Effector memory CD8-positive, alpha-beta T cell (primary cell): ENCODE measurements at regions not wholly inside any gene's neighbourhood (a gene's known extent, or its start where the extent isn't known, plus 50 kb on each side); places are given as distances from the start of the nearest gene placed in this dataset.

Experiments used
- ATAC-seq: fragments of 150-1000 bp; cut with Tn5 transposase; replicated peaks from 2 replicates; pipeline ENCODE4 v1.10.0; 2021; ENCODE audit warnings: mild to moderate bottlenecking, moderate library complexity
- DNase-seq, 3 experiments: peaks; one replicate each; pipeline ENCODE4 v3.0.0; 2021
- H3K27ac Mint-ChIP-seq, 2 donors: one replicate each; pipeline ENCODE4 v1.8.0; 2022; ENCODE audit warnings: mild to moderate bottlenecking in 2 of 2, mixed read lengths in 2 of 2, moderate library complexity in 2 of 2
- H3K27me3 Mint-ChIP-seq, 2 donors: one replicate each; pipeline ENCODE4 v1.8.0; 2022; ENCODE audit warnings: mixed read lengths in 2 of 2
- H3K36me3 Mint-ChIP-seq: one replicate; pipeline ENCODE4 v1.8.0; 2022; ENCODE audit warnings: mild to moderate bottlenecking, moderate library complexity, mixed read lengths; ENCODE audit not compliant: insufficient read depth
- H3K4me1 Mint-ChIP-seq, 2 donors: one replicate each; pipeline ENCODE4 v1.8.0; 2022; ENCODE audit warnings: low read depth in 2 of 2, mixed read lengths in 2 of 2
- H3K4me3 Mint-ChIP-seq, 2 donors: one replicate each; pipeline ENCODE4 v1.8.0; 2022; ENCODE audit warnings: mild to moderate bottlenecking in 2 of 2, mixed read lengths in 2 of 2, moderate library complexity in 2 of 2
- H3K9me3 Mint-ChIP-seq, 2 donors: one replicate each; pipeline ENCODE4 v1.8.0; 2022; ENCODE audit warnings: mixed read lengths in 2 of 2

DNA sequence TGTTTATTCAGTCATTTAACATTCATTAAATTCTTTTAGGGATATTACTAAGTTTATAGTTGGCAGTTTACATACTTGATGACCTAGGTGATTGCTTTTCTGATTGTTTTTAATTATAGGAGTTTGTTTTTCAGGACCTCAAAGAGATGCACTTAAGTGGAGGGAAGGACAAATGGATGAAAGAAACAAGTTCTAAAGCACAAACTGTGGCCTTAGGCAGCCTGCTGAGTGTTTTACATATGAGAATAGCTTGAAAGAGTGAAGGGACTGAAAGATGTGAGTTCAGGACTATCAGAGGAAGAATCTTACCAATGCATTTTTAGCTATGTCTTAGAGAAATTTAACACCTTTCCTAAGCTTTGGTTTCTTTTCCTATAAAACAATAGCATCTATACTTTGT lies 402.6 kb downstream of the KLF12 start:
- Mint-ChIP-seq H3K27ac (peak overlapping the region in 1 of 2 donors; percentile 78), H3K4me3 (no peak overlapping the region), H3K9me3 (no peaks in the 10 kb centered on the region), H3K27me3 (no peaks in the 10 kb centered on the region), H3K36me3 (peaks cover 18% of the 10 kb centered on the region), H3K4me1 (peaks cover 18 to 30% of the 10 kb centered on the region in 2 donors)
- ATAC-seq, result no peak
- DNase-seq, result no peak

DNA sequence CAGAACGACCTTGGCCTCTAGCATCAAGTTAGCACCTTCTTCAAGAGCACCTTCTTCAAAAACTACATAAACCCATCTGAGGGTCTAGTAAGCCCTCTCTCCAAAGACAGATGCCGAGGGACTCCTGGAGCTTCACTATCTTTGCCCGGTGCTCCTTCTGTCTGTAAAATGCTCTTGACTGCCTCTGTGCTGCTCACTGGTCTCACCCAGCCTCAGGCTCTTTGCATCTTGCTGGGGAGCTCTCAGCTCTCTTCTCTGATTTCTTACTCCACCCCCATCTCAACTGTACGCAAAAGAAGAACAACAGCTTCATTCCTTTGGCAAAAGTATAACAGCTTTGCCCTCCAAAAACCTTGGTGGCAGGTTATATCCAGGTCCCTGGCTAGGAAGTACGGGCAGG lies 404.2 kb downstream of the KLF12 start:
- DNase-seq (no peak), ATAC-seq (no peak)
- peak overlapping the region; percentile 7 to 52 for H3K27ac Mint-ChIP-seq
- H3K4me3 Mint-ChIP-seq, result no peak overlapping the region
- H3K27me3 Mint-ChIP-seq, result no peaks in the 10 kb centered on the region
- no peaks in the 10 kb centered on the region for H3K9me3 Mint-ChIP-seq
- H3K4me1 Mint-ChIP-seq, result peaks cover 11 to 21% of the 10 kb centered on the region in 2 donors
- H3K36me3 Mint-ChIP-seq, result peaks cover 14% of the 10 kb centered on the region

DNA sequence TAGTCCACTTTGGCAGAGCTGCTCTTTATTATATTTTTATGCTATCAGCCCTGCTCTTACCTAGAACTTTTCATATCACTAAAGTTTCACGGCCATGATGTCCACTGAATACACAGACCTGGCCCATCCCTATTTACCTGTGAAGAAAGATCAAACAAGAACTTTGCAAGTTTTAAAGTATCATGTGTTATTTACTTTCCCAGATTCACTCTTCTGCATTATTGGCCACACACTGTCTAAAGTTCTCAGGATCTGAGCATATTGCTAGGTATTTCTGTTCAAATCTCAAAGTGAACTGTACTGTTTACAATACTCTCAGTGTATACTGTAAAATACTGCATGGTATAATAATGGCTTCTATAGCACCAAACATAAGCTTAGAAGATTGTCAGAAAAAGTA lies 405.2 kb downstream of the KLF12 start:
- Mint-ChIP-seq H3K27ac (peak overlapping the region; percentile 2 to 12), H3K4me1 (peaks cover 11 to 22% of the 10 kb centered on the region in 2 donors)
- ATAC-seq, result no peak

DNA sequence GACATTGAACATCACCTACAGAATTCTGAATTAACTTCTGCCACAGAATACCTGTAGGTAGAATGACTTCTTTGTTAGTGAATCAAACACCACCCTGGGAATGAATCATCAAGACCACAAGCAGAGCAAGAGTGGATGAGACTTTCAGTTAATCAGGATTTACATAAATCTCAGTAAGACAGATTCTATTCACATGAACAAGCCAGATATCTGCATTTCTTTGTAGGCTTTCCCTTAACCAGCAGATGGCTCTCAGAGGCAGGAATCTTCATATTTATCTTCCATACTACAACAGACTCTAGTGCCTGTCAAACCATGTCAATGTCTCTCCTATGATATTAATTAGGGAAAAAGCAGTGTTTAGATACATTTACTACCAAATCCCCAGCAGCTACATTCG lies 412.1 kb downstream of the KLF12 start:
- Mint-ChIP-seq H3K9me3 (no peaks in the 10 kb centered on the region), H3K4me1 (peaks cover 25 to 51% of the 10 kb centered on the region in 2 donors), H3K36me3 (peaks cover 10% of the 10 kb centered on the region), H3K27me3 (no peaks in the 10 kb centered on the region), H3K27ac (peak overlapping the region; percentile 76 to 85), H3K4me3 (no peak overlapping the region)
- ATAC-seq (peak; percentile 26), DNase-seq (no peak)

More for the DNA sequence above, 405.2 kb downstream of the KLF12 start:
- H3K36me3 Mint-ChIP-seq, result peaks cover 13% of the 10 kb centered on the region
- no peaks in the 10 kb centered on the region for H3K27me3 Mint-ChIP-seq
- DNase-seq, result no peak
- no peak overlapping the region for H3K4me3 Mint-ChIP-seq
- H3K9me3 Mint-ChIP-seq, result no peaks in the 10 kb centered on the region

DNA sequence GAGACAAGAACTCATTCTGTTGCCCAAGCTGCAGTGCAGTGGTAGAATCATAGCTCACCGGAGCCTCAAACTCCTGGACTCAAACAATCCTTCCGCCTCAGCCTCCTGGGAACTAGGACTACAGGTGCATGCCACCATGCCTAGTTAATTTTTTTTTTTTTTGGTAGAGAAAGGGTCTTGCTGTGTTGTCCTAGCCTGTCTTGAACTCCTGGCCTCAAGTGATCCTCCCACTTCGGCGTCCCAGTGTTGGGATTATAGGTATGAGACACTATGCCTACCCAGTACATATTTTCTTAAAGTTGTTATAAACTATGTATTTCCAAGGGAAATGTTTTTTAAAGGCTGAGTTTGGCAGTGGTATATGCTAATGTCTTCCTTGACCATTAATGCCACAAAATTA lies 412.6 kb downstream of the KLF12 start:
- Mint-ChIP-seq H3K9me3 (no peaks in the 10 kb centered on the region), H3K36me3 (peaks cover 7% of the 10 kb centered on the region), H3K4me1 (peaks cover 27 to 55% of the 10 kb centered on the region in 2 donors), H3K27ac (peak overlapping the region; percentile 76 to 85), H3K27me3 (no peaks in the 10 kb centered on the region), H3K4me3 (no peak overlapping the region)
- DNase-seq (no peak), ATAC-seq (no peak)

DNA sequence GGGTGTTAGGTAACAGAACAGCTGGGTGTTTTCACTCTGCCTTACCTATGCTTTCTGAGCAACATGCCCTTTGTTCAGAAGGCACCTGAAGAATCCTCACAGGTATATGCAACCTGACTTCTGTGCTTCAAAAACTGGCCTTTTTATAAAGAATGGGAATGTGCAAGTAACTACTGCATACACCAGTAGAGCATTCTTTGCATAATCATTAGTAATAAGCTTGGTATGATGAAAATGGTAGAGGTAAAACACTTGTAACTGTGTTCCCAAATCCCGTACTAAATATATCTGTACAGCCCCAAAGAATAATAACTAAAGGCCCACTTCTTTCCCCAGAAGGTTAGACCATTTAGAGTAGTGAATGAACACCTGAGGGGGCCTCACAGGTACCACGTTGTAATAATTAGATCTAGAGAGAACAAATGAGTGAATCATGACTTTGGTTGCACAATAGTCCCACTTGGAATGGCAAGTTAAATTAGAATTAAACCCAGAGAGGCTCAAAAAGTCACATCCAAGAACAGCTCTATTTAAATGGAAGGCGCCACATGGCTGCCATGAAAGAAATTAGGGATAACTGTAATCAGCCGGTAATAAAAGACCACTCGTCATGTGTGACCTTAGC lies 413.9 kb downstream of the KLF12 start:
- Mint-ChIP-seq H3K4me1 (peaks cover 34 to 63% of the 10 kb centered on the region in 2 donors), H3K36me3 (peaks cover 11% of the 10 kb centered on the region), H3K4me3 (no peak overlapping the region), H3K9me3 (no peaks in the 10 kb centered on the region), H3K27me3 (no peaks in the 10 kb centered on the region), H3K27ac (peak overlapping the region; percentile 66 to 85)
- ATAC-seq, result no peak
- no peak for DNase-seq

DNA sequence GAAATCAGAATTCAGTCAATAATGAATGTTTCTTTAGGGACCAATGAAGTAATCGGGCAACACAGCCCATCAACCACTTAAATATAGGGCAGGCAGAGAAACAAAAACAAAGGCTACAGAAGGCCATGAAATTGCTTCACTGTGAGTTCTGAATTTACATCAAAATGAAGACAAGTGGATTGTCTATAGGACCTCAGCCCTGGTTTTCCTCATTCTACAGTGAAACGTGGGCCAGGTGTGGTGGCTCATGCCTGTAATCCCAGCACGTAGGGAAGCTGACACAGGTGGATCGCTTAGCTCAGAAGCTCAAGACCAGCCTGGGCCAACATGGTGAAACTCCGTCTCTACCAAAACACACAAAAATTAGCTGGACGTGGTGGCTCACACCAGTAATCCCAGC lies 416.0 kb downstream of the KLF12 start:
- no peak for ATAC-seq
- H3K27ac Mint-ChIP-seq, result peak overlapping the region; percentile 74 to 96
- peaks cover 21% of the 10 kb centered on the region for H3K36me3 Mint-ChIP-seq
- H3K9me3 Mint-ChIP-seq, result no peaks in the 10 kb centered on the region
- peak overlapping the region; percentile 34 for H3K4me3 Mint-ChIP-seq
- H3K27me3 Mint-ChIP-seq, result no peaks in the 10 kb centered on the region
- peaks cover 48 to 62% of the 10 kb centered on the region in 2 donors for H3K4me1 Mint-ChIP-seq
- no peak for DNase-seq

DNA sequence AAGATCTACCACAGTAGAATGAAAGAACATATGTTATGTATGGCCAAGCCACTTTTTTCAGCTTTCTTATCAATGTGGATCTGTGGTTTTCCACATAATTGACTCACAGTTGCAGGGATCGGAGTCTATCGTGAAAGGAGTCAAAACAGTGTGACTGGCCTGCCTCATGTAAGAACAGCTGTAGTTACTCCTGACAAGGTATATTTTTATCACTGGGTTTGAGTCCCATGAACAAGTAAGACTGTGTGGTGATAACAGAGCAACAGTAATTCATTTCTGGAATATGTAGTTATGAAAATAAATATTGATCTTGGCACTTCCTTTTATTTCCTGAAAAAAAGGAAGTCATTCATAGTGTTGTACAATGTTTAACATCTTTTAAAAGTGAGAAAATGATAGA lies 416.6 kb downstream of the KLF12 start:
- H3K27ac Mint-ChIP-seq, result peak overlapping the region; percentile 74 to 96
- DNase-seq (no peak), ATAC-seq (no peak)
- H3K9me3 Mint-ChIP-seq, result no peaks in the 10 kb centered on the region
- H3K27me3 Mint-ChIP-seq, result no peaks in the 10 kb centered on the region
- peaks cover 46 to 58% of the 10 kb centered on the region in 2 donors for H3K4me1 Mint-ChIP-seq
- H3K4me3 Mint-ChIP-seq, result peak overlapping the region; percentile 34
- peaks cover 22% of the 10 kb centered on the region for H3K36me3 Mint-ChIP-seq

DNA sequence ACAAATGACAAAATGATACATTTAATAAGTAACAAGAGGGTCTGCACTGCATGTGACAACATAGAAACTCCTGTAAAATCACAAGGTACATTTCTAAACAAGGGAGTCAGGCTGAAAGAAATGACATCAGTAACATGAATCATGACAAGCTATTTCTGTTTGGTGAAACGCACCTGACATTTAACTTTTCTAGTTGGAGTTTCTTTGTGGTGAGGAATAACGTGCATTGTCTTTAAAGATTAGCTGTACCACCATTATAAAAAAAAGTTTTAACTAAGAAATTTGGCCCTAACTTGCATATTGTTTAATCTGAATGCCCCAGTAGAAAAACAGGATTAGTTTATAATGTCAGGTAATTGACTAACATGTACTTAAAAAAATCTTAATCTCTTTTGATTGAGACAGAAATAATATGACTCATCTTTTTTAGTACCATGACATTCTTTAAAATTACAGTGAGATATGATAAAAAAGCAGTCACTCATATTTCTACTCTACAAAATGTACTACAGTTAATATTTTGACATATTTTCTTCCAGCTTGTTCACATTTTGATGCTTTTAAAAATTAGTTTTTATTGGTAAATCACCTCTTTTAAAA lies 418.2 kb downstream of the KLF12 start:
- peaks cover 42 to 53% of the 10 kb centered on the region in 2 donors for H3K4me1 Mint-ChIP-seq
- peaks cover 32% of the 10 kb centered on the region for H3K36me3 Mint-ChIP-seq
- H3K27ac Mint-ChIP-seq, result peak overlapping the region; percentile 74 to 96
- no peaks in the 10 kb centered on the region for H3K9me3 Mint-ChIP-seq
- peak overlapping the region; percentile 65 to 69 for H3K4me3 Mint-ChIP-seq
- no peaks in the 10 kb centered on the region for H3K27me3 Mint-ChIP-seq
- DNase-seq (no peak), ATAC-seq (peak; percentile 39)

DNA sequence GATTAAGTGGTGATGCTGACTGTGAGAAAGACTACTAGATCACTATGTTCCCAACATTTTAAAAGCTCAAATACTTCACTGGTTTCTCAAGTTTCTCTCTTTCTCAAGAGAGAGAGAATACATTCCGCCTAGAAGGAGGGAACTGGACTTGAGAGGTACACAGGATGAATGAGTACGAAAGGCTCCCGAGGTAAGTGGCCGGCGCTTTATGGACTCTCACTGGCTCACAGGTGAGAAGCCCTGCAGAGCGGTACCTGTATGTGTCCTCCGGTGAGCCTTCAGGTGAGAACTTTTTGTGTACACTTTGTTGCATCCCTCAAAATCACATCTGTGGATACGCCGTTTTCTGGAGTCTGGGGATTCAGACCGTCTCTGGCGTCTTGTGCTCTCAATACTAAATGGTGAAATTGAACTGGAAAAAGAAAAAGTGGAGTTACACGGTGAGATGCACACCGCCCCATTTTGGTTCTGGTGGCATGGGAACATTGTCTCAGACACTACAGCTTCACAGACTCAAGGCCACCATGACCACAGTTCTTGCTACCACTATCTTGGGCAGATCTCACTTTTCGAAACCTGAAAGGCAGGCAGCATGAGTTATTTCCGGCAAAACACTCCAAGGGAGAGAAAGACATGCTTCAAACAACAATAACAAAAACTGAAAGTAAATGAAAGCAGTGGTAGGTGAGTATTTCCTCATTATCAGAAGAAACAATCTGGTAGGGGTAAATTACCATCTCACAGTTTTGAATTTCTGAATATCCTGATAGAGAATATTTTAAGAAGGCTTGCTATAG lies 418.9 kb downstream of the KLF12 start:
- peaks cover 41 to 48% of the 10 kb centered on the region in 2 donors for H3K4me1 Mint-ChIP-seq
- H3K27ac Mint-ChIP-seq, result peak overlapping the region; percentile 74 to 96
- peak overlapping the region; percentile 65 to 69 for H3K4me3 Mint-ChIP-seq
- DNase-seq, result peak; percentile 56 to 59 (median 58)
- no peaks in the 10 kb centered on the region for H3K9me3 Mint-ChIP-seq
- H3K27me3 Mint-ChIP-seq, result no peaks in the 10 kb centered on the region
- ATAC-seq, result peak; percentile 96
- peaks cover 36% of the 10 kb centered on the region for H3K36me3 Mint-ChIP-seq

DNA sequence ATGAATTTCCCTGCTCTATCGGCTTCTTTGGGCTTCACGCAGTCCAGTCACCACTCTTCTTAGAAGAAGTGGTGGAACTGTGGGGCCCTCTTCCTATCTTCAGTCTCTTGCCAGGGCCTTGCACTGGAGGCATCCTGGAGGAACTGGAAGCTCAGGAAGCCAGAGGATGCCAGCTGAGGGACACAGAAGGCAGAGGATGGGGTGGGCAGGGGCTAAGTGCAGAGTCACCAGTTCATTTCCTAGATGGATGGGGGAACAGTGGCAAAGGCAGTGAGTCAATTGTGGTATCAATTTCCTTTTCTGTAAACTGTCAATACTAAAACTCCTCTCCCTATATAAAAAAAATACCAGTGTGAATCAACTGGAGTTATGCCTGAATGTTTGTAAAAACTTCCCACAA lies 419.7 kb downstream of the KLF12 start:
- peaks cover 41% of the 10 kb centered on the region for H3K36me3 Mint-ChIP-seq
- no peak for DNase-seq
- H3K27ac Mint-ChIP-seq, result peak overlapping the region; percentile 74 to 96
- H3K4me1 Mint-ChIP-seq, result peaks cover 36 to 44% of the 10 kb centered on the region in 2 donors
- H3K9me3 Mint-ChIP-seq, result no peaks in the 10 kb centered on the region
- no peak for ATAC-seq
- peak overlapping the region; percentile 8 to 69 for H3K4me3 Mint-ChIP-seq
- H3K27me3 Mint-ChIP-seq, result no peaks in the 10 kb centered on the region

DNA sequence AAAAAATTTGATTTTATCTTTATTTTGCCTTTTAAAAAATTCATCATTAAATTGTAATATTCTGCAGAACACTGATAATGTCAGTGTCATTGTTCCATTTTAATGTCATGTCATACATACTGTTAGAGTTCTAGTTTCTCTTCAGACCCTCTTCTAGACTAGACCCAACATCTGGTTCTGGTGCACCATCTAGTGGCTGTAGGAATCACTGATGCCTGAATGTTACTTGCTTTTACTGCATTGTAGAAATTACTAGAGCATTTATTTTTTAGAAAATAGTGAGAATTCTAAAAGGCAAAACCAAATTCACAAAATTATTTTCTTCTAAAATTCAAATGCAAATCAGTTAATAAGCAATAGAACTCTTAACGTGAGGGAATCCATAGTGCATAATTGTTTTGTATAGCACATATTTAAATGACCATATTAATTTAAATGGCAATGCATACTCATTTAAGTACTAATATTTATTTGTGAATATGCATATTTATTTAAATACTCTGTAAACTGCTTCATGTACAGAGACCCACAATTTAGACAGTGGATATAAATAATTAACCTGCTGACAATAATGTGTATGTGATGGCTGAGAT lies 425.7 kb downstream of the KLF12 start:
- no peaks in the 10 kb centered on the region for H3K9me3 Mint-ChIP-seq
- no peak overlapping the region for H3K27ac Mint-ChIP-seq
- H3K27me3 Mint-ChIP-seq, result no peaks in the 10 kb centered on the region
- ATAC-seq, result peak; percentile 96
- H3K4me3 Mint-ChIP-seq, result no peak overlapping the region
- peaks cover 58% of the 10 kb centered on the region for H3K36me3 Mint-ChIP-seq
- peaks cover 7 to 11% of the 10 kb centered on the region in 2 donors for H3K4me1 Mint-ChIP-seq
- DNase-seq, result peak; percentile 17 to 40 (median 39)

DNA sequence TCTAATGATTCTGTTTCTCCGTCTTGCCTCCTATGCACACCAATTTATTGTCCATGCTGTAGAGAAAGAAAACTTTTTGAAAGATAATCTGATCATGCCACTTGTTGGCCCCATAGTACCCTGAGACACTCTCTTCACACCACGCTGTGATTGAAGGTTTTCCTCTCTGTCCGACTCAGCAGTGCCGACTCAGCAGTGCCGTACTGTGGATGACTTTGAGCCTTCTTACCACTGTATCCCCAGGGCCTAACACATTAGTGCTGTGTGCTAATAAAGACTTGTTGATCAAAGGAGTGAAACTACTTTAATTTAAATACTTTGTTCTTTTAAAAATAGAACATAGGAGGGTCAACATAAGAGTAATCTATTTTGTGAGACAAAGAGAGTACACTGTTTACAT lies 429.6 kb downstream of the KLF12 start:
- no peaks in the 10 kb centered on the region for H3K27me3 Mint-ChIP-seq
- H3K4me3 Mint-ChIP-seq, result no peak overlapping the region
- peaks cover 40% of the 10 kb centered on the region for H3K36me3 Mint-ChIP-seq
- no peak for DNase-seq
- H3K27ac Mint-ChIP-seq, result peak overlapping the region; percentile 90 to 91
- H3K4me1 Mint-ChIP-seq, result peaks cover 11 to 12% of the 10 kb centered on the region in 2 donors
- H3K9me3 Mint-ChIP-seq, result no peaks in the 10 kb centered on the region
- ATAC-seq, result no peak
